DMS114 treated with DMSO at 0.1 percent for 48 hours (cell line): ENCODE measurements at regions not wholly inside any gene's neighbourhood (a gene's known extent, or its start where the extent isn't known, plus 50 kb on each side); places are given as distances from the start of the nearest gene placed in this dataset.
"Not testable (repeated sequence)": the region's sequence is repeated elsewhere in the genome, so short reads cannot be mapped to it uniquely, and the experiment has no call there.

ENCODE experiments used
- DNase-seq: peaks from one replicate; lab custom pipeline; 2025; ENCODE audit not compliant: unreplicated experiment; lab: John Stamatoyannopoulos, UW

- peak; percentile 94 for DNase-seq
Measured at GRCh38 chr10:36880898-36881297, 244.5 kb upstream of the ANKRD30A start.

GRCh38 chr10:36872702-36873393, 252.6 kb upstream of the ANKRD30A start:
- no peak for DNase-seq

DNA sequence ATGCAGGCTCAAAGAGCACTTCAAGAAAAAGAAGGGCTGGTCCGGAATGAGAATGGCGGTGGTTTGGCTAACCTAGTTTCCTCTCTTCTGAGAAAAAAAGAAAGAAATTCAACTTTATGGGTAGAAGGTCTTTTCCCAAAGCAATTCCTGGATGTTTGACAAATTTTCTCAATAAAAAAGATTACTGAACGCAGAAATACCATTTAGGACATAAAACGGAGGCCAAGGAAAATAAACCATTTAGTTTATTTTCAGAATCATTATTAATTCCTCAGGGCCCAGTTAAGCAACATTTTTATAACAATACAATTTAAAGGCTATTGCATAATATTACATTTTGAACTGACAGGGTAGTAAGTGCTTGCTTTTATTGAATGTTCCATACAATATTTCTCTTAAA, 284.6 kb upstream of the ANKRD30A start:
- DNase-seq: no peak

DNA sequence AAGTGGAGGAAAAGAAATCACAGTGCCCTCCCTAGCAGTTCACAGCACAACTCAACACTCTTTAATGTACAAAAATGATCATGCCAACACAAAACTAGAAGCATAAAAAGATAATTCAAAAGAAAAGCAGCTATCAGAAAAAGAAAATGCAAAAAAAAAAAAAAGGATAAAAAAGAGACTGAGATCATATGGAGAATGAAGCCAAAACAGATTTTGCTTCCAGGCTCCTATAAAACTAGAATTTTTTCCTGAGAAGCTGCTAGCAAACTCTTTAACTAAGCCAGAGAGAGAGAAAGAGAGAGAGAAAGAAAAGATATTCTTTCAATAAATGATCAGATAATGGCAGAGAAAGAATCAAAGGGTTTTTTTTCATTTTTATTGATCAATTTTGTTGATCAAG, 288.0 kb upstream of the ANKRD30A start:
- DNase-seq: no peak

- no peak for DNase-seq
Measured at GRCh38 chr10:36819781-36820180, 305.6 kb upstream of the ANKRD30A start.

- DNase-seq: no peak
Measured at GRCh38 chr10:36817898-36818297, 307.5 kb upstream of the ANKRD30A start.

DNA sequence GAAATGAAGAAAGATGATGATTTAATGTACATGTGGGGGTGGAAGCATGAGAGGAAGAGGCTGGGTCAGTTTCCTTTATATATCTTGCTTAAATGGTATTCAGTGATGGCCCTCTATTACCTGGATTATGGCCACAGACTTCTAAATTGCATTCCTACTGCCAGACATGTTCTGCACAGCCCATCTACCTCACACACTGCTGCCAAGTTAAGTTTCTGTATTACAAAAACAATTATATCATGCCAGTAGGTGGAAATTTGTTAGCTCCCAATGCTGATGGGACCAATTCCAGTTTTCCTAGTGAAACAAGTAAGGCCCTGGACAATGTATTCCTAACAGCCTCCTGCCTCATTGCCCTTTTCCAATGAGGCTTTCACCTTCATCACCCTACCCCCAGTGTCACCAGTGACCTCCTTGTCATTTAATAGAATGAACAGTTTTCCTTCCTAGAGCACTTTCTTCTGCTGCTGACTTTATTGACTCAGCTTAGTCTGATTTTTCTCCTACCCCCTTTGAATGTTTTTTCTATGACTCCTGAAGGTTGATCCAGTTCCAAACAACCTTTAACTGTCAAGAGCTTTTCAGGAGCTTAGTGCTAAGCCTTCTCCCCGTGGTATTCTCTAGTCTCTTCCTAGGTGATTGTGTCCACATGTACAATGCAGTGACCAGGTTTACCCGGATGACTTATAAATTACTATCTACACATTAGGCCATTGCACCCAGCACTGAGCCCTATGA, 316.6 kb upstream of the ANKRD30A start:
- peak; percentile 95 for DNase-seq

DNA sequence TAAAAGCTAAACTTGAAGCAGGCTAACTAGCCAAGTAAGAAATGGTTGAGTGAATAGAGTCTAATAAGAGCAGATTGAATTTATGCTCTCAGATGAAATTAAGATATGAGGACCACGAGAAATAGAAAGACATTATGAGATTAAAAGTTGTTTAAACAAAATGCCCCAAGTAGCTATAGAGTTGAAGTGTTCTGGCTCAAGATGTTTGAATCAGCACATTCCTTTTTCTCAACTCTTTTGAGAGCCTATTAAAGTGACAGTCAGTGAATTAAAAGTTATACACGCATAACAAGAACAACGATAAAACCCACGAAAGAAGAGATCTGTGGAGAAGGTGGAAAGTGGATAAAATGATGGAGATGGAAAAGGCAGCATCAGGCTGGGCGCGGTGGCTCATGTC, 322.2 kb upstream of the ANKRD30A start:
- DNase-seq: no peak

DNA sequence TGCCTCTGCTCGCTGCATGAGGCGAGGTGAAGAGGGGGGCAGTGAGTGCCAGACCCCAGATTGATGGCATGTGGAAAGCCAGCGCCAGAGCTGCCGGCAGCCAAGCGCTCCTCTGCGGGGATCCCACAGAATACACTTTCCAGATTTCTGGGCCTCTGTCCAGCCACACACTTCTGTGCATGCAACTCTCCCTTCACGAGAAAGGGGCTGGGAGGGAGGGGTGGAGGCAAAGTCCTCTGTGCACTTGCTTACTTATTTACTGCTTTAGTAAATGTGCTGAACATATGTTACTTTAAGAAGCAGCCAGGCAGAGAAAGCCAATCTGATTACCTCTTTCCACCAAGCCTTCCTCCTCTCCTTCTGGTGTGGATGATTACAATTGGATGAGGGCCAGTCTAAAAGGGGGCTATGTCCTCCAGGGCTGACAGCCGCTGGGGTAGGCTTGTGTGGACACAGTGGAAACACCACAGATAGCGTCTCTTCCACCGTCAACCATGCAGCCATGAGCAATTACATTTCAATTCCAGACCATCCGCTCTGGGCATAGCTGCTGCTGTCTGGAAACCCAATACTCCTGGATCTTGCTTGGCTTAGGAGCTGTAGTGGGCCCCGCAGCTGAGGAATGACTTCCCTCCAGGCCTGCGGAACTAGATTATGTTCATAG, 322.8 kb upstream of the ANKRD30A start:
- peak; percentile 99 for DNase-seq

- DNase-seq: peak; percentile 89
Measured at GRCh38 chr10:36801660-36802059, 323.7 kb upstream of the ANKRD30A start.

- no peak for DNase-seq
Measured at GRCh38 chr10:36794981-36795380, 330.4 kb upstream of the ANKRD30A start.

GRCh38 chr10:36789974-36790373, 335.4 kb upstream of the ANKRD30A start:
- DNase-seq: no peak

DNA sequence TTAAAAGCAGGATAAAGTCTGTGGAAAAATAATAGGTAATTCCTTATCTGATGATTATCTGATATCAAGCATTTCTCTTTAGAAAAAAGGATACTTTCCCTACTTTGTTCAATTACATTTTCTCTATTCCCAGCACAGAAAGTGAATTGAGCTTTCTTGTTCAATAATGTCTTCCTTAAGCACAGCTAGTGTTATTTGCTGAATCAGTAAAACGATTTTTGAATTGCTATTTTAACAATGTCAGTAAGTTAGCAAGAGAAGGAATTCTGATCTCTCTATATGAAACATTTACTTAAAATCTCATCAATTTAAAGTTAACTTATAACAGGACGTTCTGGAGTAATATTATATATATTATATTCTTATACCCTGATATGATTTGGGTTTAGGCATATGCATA, 337.2 kb upstream of the ANKRD30A start:
- DNase-seq: no peak

- no peak for DNase-seq
Measured at GRCh38 chr10:36783400-36783799, 342.0 kb upstream of the ANKRD30A start.

DNA sequence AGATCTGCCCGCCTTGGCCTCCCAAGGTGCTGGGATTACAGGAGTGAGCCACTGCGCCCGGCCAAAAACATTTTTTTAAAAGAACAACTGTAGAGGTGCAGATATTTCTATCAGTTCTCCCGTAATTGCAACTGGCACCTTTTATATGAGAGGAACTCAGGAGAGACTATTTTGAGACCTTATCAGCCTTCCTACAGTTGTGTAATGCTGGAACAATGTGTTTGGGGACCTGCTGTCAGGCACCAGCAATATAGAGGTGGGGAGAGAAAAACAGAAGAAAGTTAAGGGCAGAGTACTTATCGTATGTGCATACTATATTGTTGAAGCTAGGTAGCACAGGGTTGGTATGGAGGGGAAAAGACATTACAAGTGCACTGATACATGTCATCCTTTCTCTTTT, 343.8 kb upstream of the ANKRD30A start:
- no peak for DNase-seq

DNA sequence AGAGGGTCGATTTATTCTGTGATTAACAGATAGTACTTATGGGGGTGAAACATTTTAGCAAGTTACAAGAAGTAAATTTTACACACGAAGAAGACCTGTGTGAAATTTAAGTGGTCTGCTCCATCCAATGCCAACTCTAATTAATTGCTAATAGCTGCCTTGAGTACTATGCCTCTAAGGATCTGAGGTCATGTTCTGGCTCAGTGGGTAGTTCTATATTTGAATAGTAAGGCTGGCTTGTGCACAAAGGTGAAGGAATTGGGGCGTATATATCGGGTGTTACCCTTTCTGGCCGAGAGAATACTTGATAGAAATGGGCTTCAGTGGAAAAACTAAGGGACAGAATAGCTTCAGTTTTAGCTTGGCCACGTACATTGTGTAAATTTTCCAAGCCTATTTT, 345.2 kb upstream of the ANKRD30A start:
- no peak for DNase-seq

DNA sequence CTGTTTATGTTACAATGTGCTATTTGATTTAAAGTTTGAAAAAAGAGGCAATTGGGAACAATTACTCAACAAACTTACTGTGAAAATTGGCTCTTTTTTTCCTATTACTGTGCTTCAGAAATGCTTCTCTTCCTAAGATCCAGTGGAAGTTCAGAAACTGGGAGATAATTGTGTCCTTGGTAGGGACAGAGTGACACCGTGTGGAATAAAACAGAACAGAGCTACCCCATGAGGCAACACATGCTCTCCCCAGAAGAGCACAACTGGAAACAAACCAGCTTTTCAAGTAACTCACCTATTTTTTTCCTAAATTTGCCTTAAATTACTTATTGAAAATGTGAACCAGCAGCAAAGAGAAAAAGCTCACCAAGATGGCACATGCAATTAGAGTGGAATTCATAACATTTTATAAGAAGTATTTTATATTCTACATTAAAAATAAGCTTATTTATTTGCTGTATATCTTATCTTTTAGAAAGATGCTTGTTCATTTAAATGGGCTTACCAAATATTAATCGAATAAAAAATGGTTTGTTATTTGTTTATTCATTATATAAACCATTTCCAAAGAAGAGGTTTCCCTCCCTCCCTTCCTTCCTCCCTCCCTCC, 346.1 kb upstream of the ANKRD30A start:
- peak; percentile 94 for DNase-seq

DNA sequence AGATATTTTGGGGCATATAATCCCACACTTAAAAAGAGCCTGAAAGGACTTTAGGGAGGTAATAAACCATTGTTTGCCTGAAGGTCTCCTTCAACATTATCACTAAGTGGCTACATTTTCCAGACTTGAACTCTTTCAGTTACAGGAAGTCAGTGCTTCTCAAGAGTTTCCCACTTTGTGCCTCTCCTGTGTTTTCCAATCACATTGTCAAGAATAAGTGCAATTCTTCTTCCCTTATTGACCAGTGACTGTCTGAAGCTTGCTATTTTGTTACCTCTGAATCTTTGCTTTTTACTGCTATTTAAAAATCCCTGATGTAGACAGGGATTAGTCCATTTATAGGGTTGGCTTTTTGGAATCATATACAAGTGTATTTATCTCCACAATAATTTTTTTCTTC, 346.7 kb upstream of the ANKRD30A start:
- DNase-seq: peak; percentile 90

DNA sequence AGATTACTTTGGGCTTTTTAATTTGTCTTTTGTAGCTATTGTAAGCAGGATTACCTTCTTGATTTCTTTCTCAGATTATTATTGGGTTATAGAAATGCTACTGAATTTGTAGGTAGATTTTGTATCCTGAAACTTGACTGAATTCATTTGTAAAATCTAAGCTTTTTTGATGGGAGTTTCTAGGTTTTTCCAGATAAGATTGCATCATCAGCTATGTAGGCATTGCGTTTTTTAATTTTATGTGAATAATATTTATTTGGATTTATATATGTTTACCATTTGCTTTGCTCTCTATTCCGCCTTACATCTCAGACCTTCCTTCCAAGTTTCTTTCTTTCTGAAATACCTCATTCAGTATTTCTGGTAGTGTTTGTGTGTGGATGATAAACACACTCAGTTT, 351.7 kb upstream of the ANKRD30A start:
- DNase-seq: no peak

DNA sequence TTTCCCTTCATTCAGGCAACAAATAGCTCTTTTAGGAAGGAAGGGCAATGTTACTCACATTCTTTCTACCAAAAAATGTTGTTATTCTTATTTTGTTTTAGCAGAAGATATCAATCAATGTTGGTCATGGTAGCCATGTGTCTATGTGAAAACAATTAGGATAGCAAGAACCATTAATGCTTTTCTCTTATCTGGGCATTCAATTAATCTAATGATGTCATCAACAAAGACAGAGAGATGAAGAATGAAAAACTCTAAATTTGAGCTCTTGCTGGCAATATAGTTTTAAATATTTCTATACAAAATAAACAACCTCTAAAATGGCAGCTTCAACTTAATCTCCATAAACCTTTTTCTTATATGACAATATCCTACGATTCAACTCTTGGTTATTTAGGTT, 353.7 kb upstream of the ANKRD30A start:
- DNase-seq: no peak

DNA sequence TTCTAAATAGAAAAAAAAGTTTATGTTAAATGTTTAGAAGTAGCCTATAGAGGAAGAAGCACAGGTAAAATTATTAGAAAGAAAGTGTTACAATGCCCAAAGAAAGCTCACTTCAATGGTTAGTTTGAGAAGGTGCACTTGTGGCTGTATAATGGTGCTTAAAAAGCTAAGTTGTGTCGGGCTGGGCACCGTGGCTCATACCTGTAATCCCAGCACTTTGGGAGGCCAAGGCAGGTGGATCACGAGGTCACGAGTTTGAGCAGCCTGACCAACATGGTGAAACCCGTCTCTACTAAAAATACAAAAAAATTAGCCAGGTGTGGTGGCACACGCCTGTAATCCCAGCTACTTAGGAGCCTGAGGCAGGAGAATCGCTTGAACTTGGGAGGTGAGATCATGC, 355.7 kb upstream of the ANKRD30A start:
- not testable (repeated sequence) for DNase-seq

DNA sequence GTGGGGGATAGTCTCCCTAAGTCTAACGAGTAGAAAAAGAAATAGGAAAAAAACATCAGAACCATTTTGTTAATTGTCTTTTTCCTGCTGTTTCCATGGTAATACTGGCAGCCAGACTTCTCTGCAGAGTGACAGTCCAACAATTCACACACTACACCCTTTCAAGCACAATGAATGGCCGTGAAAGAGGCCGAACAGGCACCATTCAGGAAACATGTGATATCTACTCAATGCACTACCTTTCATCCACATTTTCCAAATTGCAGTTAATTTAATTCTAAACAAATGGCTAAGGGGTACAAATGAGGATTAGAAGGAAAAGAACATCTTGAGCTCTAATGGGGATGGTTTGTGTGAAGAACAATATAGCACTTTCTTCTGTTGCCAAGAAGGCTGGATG, 358.5 kb upstream of the ANKRD30A start:
- DNase-seq: no peak
